ENCODE measurements at regions not wholly inside any gene's neighbourhood (a gene's known extent, or its start where the extent isn't known, plus 50 kb on each side); places are given as distances from the start of the nearest gene placed in this dataset.

GRCh38 chr18:51522821-51523220 lies 325.3 kb upstream of the MEX3C start:
- H3K27me3 ChIP-seq = no peaks in the 10 kb centered on the region
- H3K4me1 ChIP-seq = no peaks in the 10 kb centered on the region
- WGBS, 4 donors = 82 to 86% (median 84%) methylated on average over 3 of the region's 3 CpGs
- H3K27ac ChIP-seq = no peak overlapping the region
- no peaks in the 10 kb centered on the region for H3K36me3 ChIP-seq
- no peak overlapping the region for H3K4me3 ChIP-seq
- H3K9me3 ChIP-seq = no peaks in the 10 kb centered on the region
- TF ChIP-seq CTCF (IDR thresholded peaks at IDR 0.05) = no peak
- no peak for TF ChIP-seq POLR2A (IDR thresholded peaks at IDR 0.05)
- DNase-seq (no peak), ATAC-seq (no peak)
- intact Hi-C loops (cut with DNase I) = no loop called here

GRCh38 chr18:51523671-51524070 lies 326.2 kb upstream of the MEX3C start:
- no peak for DNase-seq
- Histone ChIP-seq H3K4me3 (no peak overlapping the region), H3K4me1 (no peaks in the 10 kb centered on the region), H3K27me3 (no peaks in the 10 kb centered on the region), H3K9me3 (no peaks in the 10 kb centered on the region), H3K27ac (no peak overlapping the region), H3K36me3 (no peaks in the 10 kb centered on the region)
- 62 to 72% (median 67%) methylated on average over 3 of the region's 3 CpGs for WGBS, 4 donors
- intact Hi-C loops (cut with DNase I) = no loop called here
- TF ChIP-seq CTCF (IDR thresholded peaks at IDR 0.05) (no peak), POLR2A (IDR thresholded peaks at IDR 0.05) (no peak)
- ATAC-seq = no peak

GRCh38 chr18:51525453-51526225 lies 328.2 kb upstream of the MEX3C start:
- H3K27me3 ChIP-seq = no peaks in the 10 kb centered on the region
- H3K36me3 ChIP-seq = no peaks in the 10 kb centered on the region
- no peaks in the 10 kb centered on the region for H3K9me3 ChIP-seq
- no peak overlapping the region for H3K4me3 ChIP-seq
- no peak overlapping the region for H3K27ac ChIP-seq
- no peak for DNase-seq
- ATAC-seq = no peak
- intact Hi-C loops (cut with DNase I) = no loop called here
- TF ChIP-seq CTCF (IDR thresholded peaks at IDR 0.05) (no peak), POLR2A (IDR thresholded peaks at IDR 0.05) (no peak)
- 75 to 77% (median 75%) methylated on average over 4 of the region's 4 CpGs for WGBS, 4 donors
- no peaks in the 10 kb centered on the region for H3K4me1 ChIP-seq

GRCh38 chr18:51527826-51528225 lies 330.3 kb upstream of the MEX3C start:
- no peaks in the 10 kb centered on the region for H3K9me3 ChIP-seq
- ATAC-seq (no peak), DNase-seq (no peak)
- 79 to 89% (median 86%) methylated on average over 1 of the region's 1 CpG for WGBS, 4 donors
- H3K4me3 ChIP-seq = no peak overlapping the region
- H3K36me3 ChIP-seq = no peaks in the 10 kb centered on the region
- no peaks in the 10 kb centered on the region for H3K4me1 ChIP-seq
- H3K27me3 ChIP-seq = no peaks in the 10 kb centered on the region
- intact Hi-C loops (cut with DNase I) = no loop called here
- no peak overlapping the region for H3K27ac ChIP-seq
- TF ChIP-seq POLR2A (IDR thresholded peaks at IDR 0.05) (no peak), CTCF (IDR thresholded peaks at IDR 0.05) (no peak)

Measured in heart left ventricle (tissue), 16 donors.